NB4 (cell line): ENCODE measurements at regions not wholly inside any gene's neighbourhood (a gene's known extent, or its start where the extent isn't known, plus 50 kb on each side); places are given as distances from the start of the nearest gene placed in this dataset.

Experiments
- CTCF ChIP-seq: IDR thresholded peaks from one replicate; pipeline ENCODE4 v1.5.1; 2012; ENCODE audit warnings: low read depth, low read length
- POLR2A ChIP-seq: IDR thresholded peaks from 2 replicates; pipeline ENCODE4 v1.6.1; 2011; ENCODE audit warnings: mild to moderate bottlenecking; ENCODE audit not compliant: insufficient read length; ENCODE audit errors: extremely low read depth

GRCh38 chr21:21661741-21662140, 663.5 kb downstream of the NCAM2 start:
- TF ChIP-seq CTCF = no peak
- no peak for TF ChIP-seq POLR2A
